NCI-H460 (cell line): ENCODE measurements at regions not wholly inside any gene's neighbourhood (a gene's known extent, or its start where the extent isn't known, plus 50 kb on each side); places are given as distances from the start of the nearest gene placed in this dataset.

Source experiments
- DNase-seq: peaks from one replicate; pipeline ENCODE4 v3.0.0-alpha.2; 2016; ENCODE audit warnings: low read depth; ENCODE audit errors: extremely low read depth

DNA sequence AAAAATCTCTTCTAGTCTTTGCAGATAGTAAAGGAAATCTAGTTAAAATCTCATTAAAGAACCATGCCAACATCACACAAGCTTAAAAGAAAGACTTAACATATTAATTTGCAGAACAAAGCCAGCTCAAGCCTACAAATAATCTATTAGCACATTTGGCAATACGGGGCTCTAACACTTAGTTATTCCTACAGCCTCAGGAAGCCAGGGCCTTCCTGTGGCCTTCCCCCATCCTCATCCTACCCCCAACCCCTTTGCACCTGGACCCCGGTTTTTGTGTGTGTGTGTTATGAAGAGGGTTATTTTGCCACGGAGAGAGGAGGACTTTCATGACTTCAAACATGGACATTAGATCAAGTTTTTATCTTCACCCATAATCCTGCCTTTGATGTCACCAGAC lies 64.6 kb downstream of the FOXB2 start:
- no peak for DNase-seq

GRCh38 chr9:77085416-77085815 lies 66.0 kb downstream of the FOXB2 start:
- no peak for DNase-seq

DNA sequence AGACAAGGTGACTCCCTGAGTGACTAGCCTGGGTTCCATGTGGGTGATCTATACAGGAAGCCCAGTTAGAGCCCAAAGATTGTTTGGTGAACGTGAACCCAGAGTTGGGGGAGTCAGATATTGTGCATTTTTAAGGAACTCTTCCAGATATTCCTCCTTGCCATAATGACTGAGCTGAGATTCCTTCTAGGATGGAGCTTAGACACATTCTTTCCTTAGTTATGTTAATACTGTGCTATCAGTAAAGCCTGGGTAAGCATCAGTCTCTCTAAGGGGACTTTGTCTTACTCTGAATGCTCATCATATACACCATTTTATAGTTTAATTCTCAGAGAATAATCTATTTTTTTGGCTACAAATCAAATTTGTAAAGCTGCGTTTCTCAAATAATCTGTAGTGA lies 68.1 kb downstream of the FOXB2 start:
- DNase-seq, result no peak

DNA sequence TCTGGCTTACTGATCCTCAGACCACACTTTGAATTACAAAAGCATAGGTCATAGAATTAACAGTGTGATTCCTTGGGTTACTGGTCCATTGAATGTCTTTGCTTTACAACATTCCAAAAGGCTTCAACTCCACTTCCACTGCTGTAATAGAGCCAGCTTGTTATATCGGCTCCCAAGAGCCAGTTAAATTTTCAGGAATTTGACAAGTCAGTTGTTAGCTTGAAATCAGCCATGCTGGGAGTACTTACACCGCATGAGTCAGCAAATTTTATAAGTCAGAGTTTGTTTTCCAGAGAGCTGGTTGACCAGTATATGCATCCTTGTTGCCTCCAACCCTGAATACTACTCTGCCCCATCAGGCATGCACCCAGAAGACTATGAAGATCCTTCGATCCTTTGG lies 73.1 kb downstream of the FOXB2 start:
- peak; percentile 37 for DNase-seq

DNA sequence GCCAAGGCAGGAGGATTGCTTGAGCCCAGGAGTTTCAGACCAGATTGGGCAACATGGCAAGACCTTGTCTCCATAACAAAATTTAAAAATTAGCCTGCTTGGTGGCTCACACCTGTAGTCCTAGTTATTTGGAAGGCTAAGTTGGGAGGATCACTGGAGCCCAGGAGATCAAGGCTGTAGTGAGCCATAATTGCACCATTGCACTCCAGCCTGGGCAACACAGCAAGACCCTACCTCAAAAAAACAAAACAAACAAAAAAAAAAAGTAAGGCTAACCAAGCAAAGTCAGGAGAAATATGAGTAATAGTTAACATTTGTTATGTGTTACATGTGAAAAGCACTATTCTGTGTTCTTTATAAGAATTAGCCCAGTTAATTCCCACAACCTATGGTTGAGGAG lies 74.7 kb downstream of the FOXB2 start:
- no peak for DNase-seq

GRCh38 chr9:77097335-77097734 lies 77.9 kb downstream of the FOXB2 start:
- no peak for DNase-seq

DNA sequence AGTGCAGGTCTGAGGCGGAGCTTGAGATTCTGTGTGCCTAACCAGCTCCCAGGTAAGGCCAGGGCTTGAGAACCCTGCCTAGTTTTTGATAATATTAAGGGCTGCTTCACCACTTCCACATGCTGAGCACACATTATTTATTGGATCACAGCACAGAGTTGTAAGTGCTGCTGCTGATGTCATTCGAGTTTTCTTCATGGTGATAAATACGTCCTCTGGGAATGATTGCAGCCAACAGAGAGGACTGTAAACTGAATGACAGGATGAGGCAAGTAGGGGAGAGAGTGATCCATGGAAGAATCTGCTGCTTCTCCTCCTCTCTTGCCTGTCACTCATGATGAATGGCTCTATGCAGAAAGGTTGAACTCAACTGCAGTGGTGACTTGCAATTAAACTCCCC lies 77.9 kb upstream of the VPS13A start:
- peak; percentile 68 for DNase-seq

- no peak for DNase-seq
Measured at GRCh38 chr9:77111408-77111807, 65.9 kb upstream of the VPS13A start.

DNA sequence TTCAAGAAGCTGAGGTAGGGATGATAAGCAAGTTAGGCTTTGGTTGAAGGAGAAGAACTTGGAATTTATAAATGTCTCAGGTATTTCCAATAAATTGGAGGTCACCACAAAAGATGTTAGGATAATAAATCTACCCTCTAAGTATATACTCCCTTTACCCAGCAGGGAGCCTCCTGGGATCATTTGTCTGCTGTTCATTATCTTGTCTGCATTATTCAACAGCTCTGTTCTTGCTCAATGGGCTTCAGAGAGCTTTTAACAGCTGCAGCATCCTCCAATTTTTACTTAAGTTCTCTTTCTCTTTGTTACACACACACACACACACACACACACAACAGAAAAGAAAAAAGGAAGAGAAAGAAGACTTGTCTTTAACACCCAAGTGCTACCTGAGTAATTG lies 51.7 kb upstream of the VPS13A start:
- DNase-seq, result no peak

- no peak for DNase-seq
Measured at GRCh38 chr9:77127071-77127470, 50.3 kb upstream of the VPS13A start.
